SU-DHL-6 (cell line): ENCODE measurements at regions not wholly inside any gene's neighbourhood (a gene's known extent, or its start where the extent isn't known, plus 50 kb on each side); places are given as distances from the start of the nearest gene placed in this dataset.

Experiments used
- H2AFZ ChIP-seq: fragments of 200-600 bp; sonication (generic); 2 replicates; pipeline ENCODE4 v1.6.1; 2014; ENCODE audit warnings: low read depth, mild to moderate bottlenecking, moderate library complexity, mixed read lengths, antibody characterized with exemption, low read length; ENCODE audit not compliant: severe bottlenecking
- H3F3A ChIP-seq: fragments of 200-600 bp; shearing (Covaris generic); 2 replicates; pipeline ENCODE4 v1.6.0; 2016; ENCODE audit warnings: antibody characterized with exemption, mild to moderate bottlenecking; ENCODE audit not compliant: insufficient read depth
- H3K27ac ChIP-seq: fragments of 200-600 bp; sonication (generic); 2 replicates; pipeline ENCODE4 v1.5.1; 2016; ENCODE audit warnings: low read depth, mild to moderate bottlenecking, low read length, moderate library complexity, mixed read lengths
- H3K27me3 ChIP-seq: fragments of 200-600 bp; sonication (generic), shearing (Covaris generic); 2 replicates; pipeline ENCODE4 v1.6.0; 2014; ENCODE audit warnings: mild to moderate bottlenecking, low read length
- H3K36me3 ChIP-seq: fragments of 200-600 bp; sonication (generic); 2 replicates; pipeline ENCODE4 v1.6.1; 2014; ENCODE audit warnings: mild to moderate bottlenecking, low read length, mixed read lengths
- H3K4me2 ChIP-seq: fragments of 300-600, 200-600 bp; shearing (Covaris generic), sonication (generic); 2 replicates; pipeline ENCODE4 v1.6.0; 2014; ENCODE audit warnings: low read length, low read depth, mild to moderate bottlenecking; ENCODE audit not compliant: poor library complexity, severe bottlenecking
- H3K4me3 ChIP-seq: fragments of 200-600 bp; sonication (generic); 2 replicates; pipeline ENCODE4 v1.5.1; 2014; ENCODE audit warnings: antibody characterized with exemption, low read length, mild to moderate bottlenecking, mixed read lengths; ENCODE audit not compliant: insufficient read depth, poor library complexity, severe bottlenecking
- H3K79me2 ChIP-seq: fragments of 200-600 bp; sonication (generic); 2 replicates; pipeline ENCODE4 v1.6.1; 2014; ENCODE audit warnings: mild to moderate bottlenecking, low read length, moderate library complexity; ENCODE audit not compliant: insufficient read depth
- H3K9ac ChIP-seq: fragments of 200-600 bp; sonication (generic); 2 replicates; pipeline ENCODE4 v1.7.0; 2014; ENCODE audit warnings: mild to moderate bottlenecking, low read length
- H3K9me2 ChIP-seq: fragments of 200-600 bp; sonication (generic); replicated peaks from 2 replicates; pipeline ENCODE4 v1.6.1; 2014; ENCODE audit warnings: low read length; ENCODE audit not compliant: insufficient read depth
- H3K9me3 ChIP-seq: fragments of 200-600 bp; sonication (generic); 2 replicates; pipeline ENCODE4 v1.6.1; 2014; ENCODE audit warnings: low read length, mixed read lengths; ENCODE audit not compliant: insufficient read depth
- H4K20me1 ChIP-seq: fragments of 200-600 bp; sonication (generic); 2 replicates; pipeline ENCODE4 v1.6.1; 2014; ENCODE audit warnings: low read depth, mild to moderate bottlenecking, antibody characterized with exemption, low read length, moderate library complexity, mixed read lengths
- CTCF ChIP-seq: fragments of 200-600 bp; sonication (generic); IDR thresholded peaks from one replicate; pipeline ENCODE4 v1.5.1; 2017; ENCODE audit warnings: antibody characterized with exemption, mild to moderate bottlenecking, low read length, moderate library complexity; ENCODE audit not compliant: insufficient read depth, poor library complexity, severe bottlenecking
- EZH2phosphoT487 ChIP-seq: fragments of 200-600 bp; sonication (generic), shearing (Covaris generic); conservative IDR thresholded peaks from 2 replicates; pipeline ENCODE4 v1.6.1; 2018; ENCODE audit warnings: mild to moderate bottlenecking, antibody characterized with exemption, low read length, moderate library complexity, mixed read lengths

- Histone ChIP-seq H2AFZ (no peak overlapping the region), H3K27ac (no peak overlapping the region), H3K27me3 (no peaks in the 10 kb centered on the region), H3K79me2 (no peaks in the 10 kb centered on the region), H3K9me2 (no peaks in the 10 kb centered on the region), H4K20me1 (no peaks in the 10 kb centered on the region), H3K4me2 (no peak overlapping the region), H3K36me3 (no peaks in the 10 kb centered on the region), H3K9ac (no peak overlapping the region), H3K9me3 (no peaks in the 10 kb centered on the region), H3F3A (no peaks in the 10 kb centered on the region), H3K4me3 (no peak overlapping the region)
- TF ChIP-seq CTCF: no peak
- no peak for TF ChIP-seq EZH2phosphoT487
Observed at GRCh38 chr11:119832202-119832935, 103.4 kb upstream of the NECTIN1 start.

GRCh38 chr11:119831011-119831410 is 102.0 kb upstream of the NECTIN1 start:
- TF ChIP-seq EZH2phosphoT487 (no peak), CTCF (no peak)
- Histone ChIP-seq H4K20me1 (no peaks in the 10 kb centered on the region), H3K4me2 (no peak overlapping the region), H3K9ac (no peak overlapping the region), H3K36me3 (no peaks in the 10 kb centered on the region), H3K4me3 (no peak overlapping the region), H2AFZ (no peak overlapping the region), H3K79me2 (no peaks in the 10 kb centered on the region), H3K27me3 (no peaks in the 10 kb centered on the region), H3K9me2 (no peaks in the 10 kb centered on the region), H3K27ac (no peak overlapping the region), H3K9me3 (no peaks in the 10 kb centered on the region), H3F3A (no peaks in the 10 kb centered on the region)

- H3K27ac ChIP-seq: no peak overlapping the region
- H3K9me3 ChIP-seq: no peaks in the 10 kb centered on the region
- no peaks in the 10 kb centered on the region for H4K20me1 ChIP-seq
- no peak overlapping the region for H3K4me2 ChIP-seq
- no peaks in the 10 kb centered on the region for H3K27me3 ChIP-seq
- no peak overlapping the region for H3K9ac ChIP-seq
- no peaks in the 10 kb centered on the region for H3K36me3 ChIP-seq
- H3F3A ChIP-seq: no peaks in the 10 kb centered on the region
- no peaks in the 10 kb centered on the region for H3K9me2 ChIP-seq
- H2AFZ ChIP-seq: no peak overlapping the region
- no peaks in the 10 kb centered on the region for H3K79me2 ChIP-seq
- no peak overlapping the region for H3K4me3 ChIP-seq
- TF ChIP-seq EZH2phosphoT487 (no peak), CTCF (no peak)
Observed at GRCh38 chr11:119830400-119830799, 101.4 kb upstream of the NECTIN1 start.
